Astrocyte (in vitro differentiated cells and primary cell): ENCODE measurements at regions not wholly inside any gene's neighbourhood (a gene's known extent, or its start where the extent isn't known, plus 50 kb on each side); places are given as distances from the start of the nearest gene placed in this dataset.

Experiments used
- CTCF ChIP-seq: IDR thresholded peaks from 2 replicates; pipeline ENCODE4 v1.5.1; 2011; ENCODE audit warnings: low read depth, mild to moderate bottlenecking, inconsistent platforms, low read length, moderate library complexity; ENCODE audit not compliant: insufficient read depth
- EZH2 ChIP-seq: IDR thresholded peaks from 2 replicates; pipeline ENCODE4 v1.6.1; 2012; ENCODE audit warnings: mild to moderate bottlenecking, low read length, inconsistent platforms; ENCODE audit not compliant: insufficient read depth

DNA sequence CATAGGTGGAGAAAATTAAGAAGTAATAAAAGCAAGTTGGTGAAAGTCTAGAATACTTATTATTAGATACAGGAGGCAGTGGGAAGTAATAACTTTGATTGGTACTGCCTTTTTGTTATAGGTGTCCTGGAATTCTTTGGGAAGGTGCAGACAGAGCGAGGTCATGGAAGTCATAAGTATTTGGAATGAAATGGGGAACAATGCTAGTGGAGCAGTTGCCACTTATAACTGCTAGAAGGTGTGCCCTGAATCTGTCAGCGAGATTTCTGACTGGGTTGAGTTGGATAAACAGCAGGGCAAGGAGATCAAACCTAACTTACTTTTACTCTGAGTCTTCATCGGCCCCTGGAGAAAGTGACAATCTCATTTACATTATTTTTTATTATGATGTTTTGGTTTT is 69.6 kb downstream of the LHX9 start:
- no peak for TF ChIP-seq CTCF
- no peak for TF ChIP-seq EZH2
